Right cardiac atrium (tissue), 5 donors: ENCODE measurements at regions not wholly inside any gene's neighbourhood (a gene's known extent, or its start where the extent isn't known, plus 50 kb on each side); places are given as distances from the start of the nearest gene placed in this dataset.
"Not testable (repeated sequence)": the region's sequence is repeated elsewhere in the genome, so short reads cannot be mapped to it uniquely, and the experiment has no call there.

Experiments
- ATAC-seq, 2 donors: fragments of 200-7000 bp; cut with Tn5 transposase; one replicate each; pipeline versions ENCODE4 v1.8.0 to v1.9.1; 2020; ENCODE audit warnings: moderate library complexity in 2 of 2, mild to moderate bottlenecking in 1 of 2
- DNase-seq, 3 donors: peaks; one replicate each; pipeline ENCODE4 v3.0.0-alpha.2; 2020
- H3K27ac ChIP-seq: one replicate; pipeline ENCODE4 v1.5.1; 2013; ENCODE audit warnings: mild to moderate bottlenecking, low read length, control low read depth, moderate library complexity
- H3K27me3 ChIP-seq: one replicate; pipeline ENCODE4 v1.6.1; 2013; ENCODE audit not compliant: control insufficient read depth, insufficient read depth
- H3K4me1 ChIP-seq: one replicate; pipeline ENCODE4 v1.6.1; 2013; ENCODE audit warnings: low read length; ENCODE audit not compliant: control insufficient read depth, insufficient read depth
- H3K4me3 ChIP-seq: one replicate; pipeline ENCODE4 v1.5.1; 2013; ENCODE audit warnings: low read length, control low read depth
- H3K9me3 ChIP-seq: one replicate; pipeline ENCODE4 v1.6.1; 2013; ENCODE audit warnings: low read length; ENCODE audit not compliant: control insufficient read depth
- WGBS: extraction: QIAGEN DNeasy Blood & Tissue Kit; methylation state at CpG from one replicate; pipeline ENCODE4 v1.1.7; 2013; 5-methylcytosine and 5-hydroxymethylcytosine counted together
- intact Hi-C, 4 donors: fragments of 100-400 bp; cut with DNase I; formaldehyde crosslinking; loops; one replicate each; pipeline versions ENCODE4 v1.11.0 to v1.14.0; 2022 to 2023
- donor health status: healthy with polysubstance abuse.
- donor health status: DM: no; HTN: yes; CAD: no.
- donor health status: DM: no; HTN: no; CAD: no.
- donor health status: DM: no; HTN: yes; CAD: no; lungs with severe emphysema.
- donor health status: DM: yes; HTN: yes; CAD: no.

DNA sequence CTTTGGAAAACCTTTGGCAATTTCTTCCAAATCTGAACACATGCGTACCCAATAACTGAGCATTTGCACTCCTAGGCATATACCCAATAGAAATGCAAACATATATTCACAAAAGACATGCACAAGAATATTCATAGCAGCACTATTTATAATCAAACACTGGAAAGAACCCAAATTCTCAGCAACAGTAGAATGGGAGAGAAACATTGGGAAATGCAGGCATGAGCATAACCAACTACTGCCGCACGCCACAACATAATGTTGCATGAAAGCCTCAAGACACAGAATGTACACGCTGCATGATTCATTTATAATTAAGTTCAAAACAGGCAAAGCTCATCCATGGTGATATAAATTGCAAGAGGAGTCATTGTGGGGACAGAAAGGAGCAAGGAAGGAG is 69.5 kb upstream of the FBXO28 start:
- intact Hi-C loops: no loop called here
- Histone ChIP-seq H3K27me3 (no peaks in the 10 kb centered on the region), H3K4me1 (no peaks in the 10 kb centered on the region), H3K27ac (no peak overlapping the region), H3K4me3 (no peak overlapping the region), H3K9me3 (no peaks in the 10 kb centered on the region)
- no peak for DNase-seq
- 94% methylated on average over 4 of the region's 4 CpGs for WGBS
- ATAC-seq: no peak

- H3K9me3 ChIP-seq: no peaks in the 10 kb centered on the region
- intact Hi-C loops: no loop called here
- no peaks in the 10 kb centered on the region for H3K4me1 ChIP-seq
- WGBS: 57% methylated on average over 4 of the region's 4 CpGs
- H3K27me3 ChIP-seq: no peaks in the 10 kb centered on the region
- ATAC-seq (no peak), DNase-seq (no peak)
- H3K27ac ChIP-seq: no peak overlapping the region
- no peak overlapping the region for H3K4me3 ChIP-seq
Observed at GRCh38 chr1:224042557-224043118, 71.3 kb upstream of the FBXO28 start.

DNA sequence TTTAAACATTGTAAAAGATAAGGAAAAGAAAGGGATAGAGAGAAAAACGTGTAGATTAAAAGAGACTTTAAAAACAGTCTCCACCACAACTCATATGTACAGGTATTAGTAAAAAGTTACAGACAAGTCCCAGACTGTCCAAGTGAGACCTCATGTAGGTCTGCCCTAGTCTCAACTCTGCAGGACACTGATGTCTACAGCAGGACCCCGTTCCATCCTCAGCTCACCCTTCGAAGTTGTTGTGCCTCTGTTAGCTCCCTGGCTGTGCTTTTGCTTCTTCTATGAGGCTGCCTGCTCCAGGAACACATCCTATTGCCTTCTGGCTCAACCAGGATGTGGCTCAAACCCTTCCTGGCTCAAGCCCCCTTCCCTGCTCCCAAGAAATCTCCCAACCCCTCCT is 72.9 kb upstream of the FBXO28 start:
- H3K4me1 ChIP-seq: no peaks in the 10 kb centered on the region
- no peaks in the 10 kb centered on the region for H3K9me3 ChIP-seq
- 57% methylated on average over 3 of the region's 3 CpGs for WGBS
- no peak overlapping the region for H3K27ac ChIP-seq
- DNase-seq (no peak), ATAC-seq (no peak)
- no peaks in the 10 kb centered on the region for H3K27me3 ChIP-seq
- intact Hi-C loops: no loop called here
- no peak overlapping the region for H3K4me3 ChIP-seq

DNA sequence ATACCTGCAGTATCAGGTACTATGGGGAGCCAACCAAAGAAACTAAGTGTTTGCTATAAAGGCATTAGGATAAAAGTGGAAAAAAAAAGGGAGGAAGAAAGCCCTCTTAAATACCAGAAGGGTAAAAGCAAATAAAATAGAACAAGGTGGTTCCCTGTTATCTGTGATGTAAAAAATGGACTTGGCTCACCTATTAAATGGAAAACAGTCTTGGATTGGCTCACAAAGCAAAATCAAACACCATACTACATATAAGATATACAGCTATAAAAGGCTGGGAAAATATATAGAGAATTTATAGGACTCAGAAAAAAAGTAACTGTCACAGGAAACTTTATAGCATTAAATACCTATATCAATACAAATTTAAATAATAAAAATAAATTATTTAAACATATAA is 73.5 kb upstream of the FBXO28 start:
- DNase-seq, H3K27ac ChIP-seq, intact Hi-C loops, ATAC-seq, H3K4me3 ChIP-seq, H3K27me3 ChIP-seq, H3K4me1 ChIP-seq, H3K9me3 ChIP-seq: not testable (repeated sequence)

DNA sequence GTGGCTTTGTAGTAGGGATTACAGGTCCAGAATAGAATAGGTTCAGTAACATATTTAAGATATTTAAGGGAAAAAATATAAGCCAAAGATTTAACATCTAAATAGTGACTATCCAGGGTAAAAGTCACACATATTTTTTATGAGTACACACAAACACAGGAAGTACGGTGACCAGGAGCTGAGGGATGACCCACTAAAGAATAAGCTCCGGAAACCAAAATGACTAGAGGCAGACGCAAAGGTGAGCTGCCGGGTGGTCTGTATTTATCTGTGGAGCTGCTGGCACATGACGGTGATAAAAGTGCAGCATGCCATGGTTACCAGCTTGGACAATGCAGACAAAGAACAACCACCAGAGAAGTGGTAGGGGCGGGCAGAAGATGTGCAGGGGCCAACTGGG is 73.9 kb upstream of the FBXO28 start:
- H3K4me1 ChIP-seq, ATAC-seq, H3K27ac ChIP-seq, H3K9me3 ChIP-seq, H3K4me3 ChIP-seq, intact Hi-C loops, H3K27me3 ChIP-seq, DNase-seq: not testable (repeated sequence)
- WGBS: 71% methylated on average over 5 of the region's 6 CpGs

GRCh38 chr1:224038832-224039231 is 75.1 kb upstream of the FBXO28 start:
- H3K4me1 ChIP-seq, H3K27ac ChIP-seq, ATAC-seq, DNase-seq, H3K4me3 ChIP-seq, intact Hi-C loops, H3K9me3 ChIP-seq, H3K27me3 ChIP-seq: not testable (repeated sequence)
- WGBS: 78% methylated on average over 2 of the region's 2 CpGs

DNA sequence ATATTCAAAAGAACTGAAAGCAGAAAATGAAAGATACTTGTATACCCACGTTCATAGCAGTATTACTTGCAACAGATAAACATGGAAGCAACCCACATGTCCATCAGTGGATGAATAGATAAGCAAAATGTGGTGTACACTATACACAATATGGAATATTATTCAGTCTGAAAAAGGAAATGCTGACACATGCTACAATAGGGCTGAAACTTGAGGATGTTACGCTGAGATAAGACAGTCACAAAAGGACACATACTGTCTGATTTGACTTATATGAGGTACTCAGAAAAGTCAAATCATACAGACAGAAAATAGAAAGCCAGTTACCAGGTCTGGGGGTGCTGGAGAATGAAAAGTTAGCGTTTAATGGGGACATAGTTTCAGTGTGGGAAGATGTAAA is 76.5 kb upstream of the FBXO28 start:
- H3K27me3 ChIP-seq, H3K4me1 ChIP-seq, intact Hi-C loops, DNase-seq, H3K27ac ChIP-seq, H3K4me3 ChIP-seq, H3K9me3 ChIP-seq, ATAC-seq: not testable (repeated sequence)
- WGBS: 80% methylated on average over 3 of the region's 3 CpGs

- H3K27me3 ChIP-seq, H3K4me3 ChIP-seq, DNase-seq, intact Hi-C loops, H3K9me3 ChIP-seq, H3K27ac ChIP-seq, H3K4me1 ChIP-seq: not testable (repeated sequence)
- WGBS: 28% methylated on average over 2 of the region's 3 CpGs
- ATAC-seq: peak; percentile 16 to 24
Observed at GRCh38 chr1:224032608-224033276, 81.2 kb upstream of the FBXO28 start.

- H3K27me3 ChIP-seq, H3K4me1 ChIP-seq, H3K9me3 ChIP-seq, DNase-seq, H3K27ac ChIP-seq, intact Hi-C loops, H3K4me3 ChIP-seq: not testable (repeated sequence)
- WGBS: 75% methylated on average over 2 of the region's 3 CpGs
- ATAC-seq: peak in 1 of 2 donors; percentile 24
Observed at GRCh38 chr1:224031986-224032385, 81.9 kb upstream of the FBXO28 start.

GRCh38 chr1:224030257-224030656 is 83.7 kb upstream of the FBXO28 start:
- H3K27me3 ChIP-seq, intact Hi-C loops, H3K9me3 ChIP-seq, DNase-seq, H3K4me1 ChIP-seq, H3K27ac ChIP-seq, ATAC-seq, H3K4me3 ChIP-seq: not testable (repeated sequence)
- 84% methylated on average over 6 of the region's 6 CpGs for WGBS

DNA sequence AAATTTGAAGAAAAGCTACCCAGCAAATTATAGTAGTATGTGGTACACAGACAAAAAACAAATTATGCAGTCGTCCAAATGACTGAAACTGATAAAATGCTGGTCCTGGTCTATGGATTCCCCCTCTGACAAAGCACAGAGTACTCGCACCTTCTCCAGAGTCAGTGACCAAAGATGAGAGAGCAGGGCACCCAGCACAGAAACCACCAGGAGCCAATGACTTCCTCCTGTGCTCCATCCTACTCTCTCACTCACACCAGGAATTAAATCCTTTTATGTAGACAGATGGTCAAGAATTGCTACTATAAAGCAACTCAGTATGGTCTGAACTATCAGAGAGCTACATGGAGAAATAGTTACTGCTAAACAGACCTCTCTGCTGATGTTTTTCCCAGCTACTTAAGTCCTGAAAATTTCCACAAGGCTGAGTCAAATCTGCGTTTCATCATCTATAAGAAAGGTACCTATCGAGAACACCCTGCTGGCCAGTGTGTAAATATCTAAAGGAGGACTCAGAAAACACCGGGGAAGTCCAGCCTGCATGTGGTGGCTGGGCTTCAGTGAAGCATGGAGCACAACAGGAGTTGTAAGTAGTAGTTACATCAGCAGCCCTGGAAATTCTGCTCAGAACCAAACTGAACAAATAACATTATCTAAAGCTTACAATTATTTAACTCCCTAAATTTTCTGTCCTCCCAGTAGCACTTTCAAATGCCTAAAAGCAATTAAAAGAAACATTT is 84.5 kb upstream of the FBXO28 start:
- H3K9me3 ChIP-seq, H3K27ac ChIP-seq, H3K4me1 ChIP-seq, H3K4me3 ChIP-seq, DNase-seq, ATAC-seq, H3K27me3 ChIP-seq, intact Hi-C loops: not testable (repeated sequence)
- WGBS: 76% methylated on average over 4 of the region's 5 CpGs
